ENCODE measurements at regions not wholly inside any gene's neighbourhood (a gene's known extent, or its start where the extent isn't known, plus 50 kb on each side); places are given as distances from the start of the nearest gene placed in this dataset.

DNA sequence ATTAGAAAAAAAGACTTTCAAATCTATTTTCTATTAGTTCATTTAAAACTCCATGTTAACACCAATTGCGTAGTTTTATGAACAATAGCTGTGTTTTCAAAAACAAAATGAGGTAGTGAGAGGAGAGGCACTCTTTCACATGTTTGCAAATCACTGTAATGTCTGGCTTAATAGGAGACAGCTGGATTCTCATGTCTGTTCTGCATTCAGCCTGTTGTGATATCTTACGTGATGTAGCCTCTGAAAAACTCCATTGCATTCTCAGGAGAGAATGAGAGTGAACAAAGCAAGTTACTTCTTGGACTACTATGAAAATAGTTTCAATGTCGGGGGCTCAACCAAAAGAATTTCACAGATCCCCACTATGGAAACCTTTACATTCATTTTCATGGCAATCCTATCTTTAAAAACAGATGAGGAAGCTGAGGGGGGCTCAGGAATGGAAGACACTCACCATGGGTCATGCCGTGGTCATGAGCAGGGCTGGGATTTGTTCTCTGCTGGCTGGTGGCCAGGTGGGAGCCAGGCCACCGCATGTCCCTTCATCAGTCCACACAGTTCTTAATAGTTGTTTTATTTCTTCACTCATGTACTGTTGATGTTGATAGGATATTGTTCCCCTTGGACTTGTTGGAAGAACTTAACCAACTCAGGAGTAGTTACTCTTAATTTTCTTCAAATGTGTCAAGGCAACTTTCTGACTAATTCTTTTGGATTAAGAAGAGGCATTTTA, 346.2 kb upstream of the FAR2 start:
- no peaks in the 10 kb centered on the region for H3K27me3 Mint-ChIP-seq (ENCODE audit: insufficient read depth, low read depth)
- Histone ChIP-seq H3K4me1 (no peaks in the 10 kb centered on the region), H3F3A (ENCODE audit: low read depth) (no peaks in the 10 kb centered on the region), H3K4me2 (no peak overlapping the region), H3K36me3 (no peaks in the 10 kb centered on the region), H3K4me3 (no peak overlapping the region), H3K27ac (no peak overlapping the region), H4K20me1 (ENCODE audit: low read depth) (no peaks in the 10 kb centered on the region), H3K9ac (no peak overlapping the region), H3K79me2 (ENCODE audit: low read depth) (no peaks in the 10 kb centered on the region), H3K9me3 (ENCODE audit: low read depth) (no peaks in the 10 kb centered on the region), H2AFZ (replicated peaks) (no peak overlapping the region), H3K27me3 (no peaks in the 10 kb centered on the region)
- no peaks in the 10 kb centered on the region for H3K36me3 Mint-ChIP-seq
- H3K4me1 Mint-ChIP-seq: no peaks in the 10 kb centered on the region
- no peak overlapping the region for H3K27ac Mint-ChIP-seq
- no peaks in the 10 kb centered on the region for H3K9me3 Mint-ChIP-seq
- no peak for DNase-seq (ENCODE audit: low spot score)
- no peak for TF ChIP-seq EZH2 (IDR thresholded peaks at IDR 0.05)
- TF ChIP-seq EZH2phosphoT487 (IDR thresholded peaks at IDR 0.05): no peak
- no peak for TF ChIP-seq CTCF (IDR thresholded peaks at IDR 0.05)
- no peak overlapping the region for H3K4me3 Mint-ChIP-seq

DNA sequence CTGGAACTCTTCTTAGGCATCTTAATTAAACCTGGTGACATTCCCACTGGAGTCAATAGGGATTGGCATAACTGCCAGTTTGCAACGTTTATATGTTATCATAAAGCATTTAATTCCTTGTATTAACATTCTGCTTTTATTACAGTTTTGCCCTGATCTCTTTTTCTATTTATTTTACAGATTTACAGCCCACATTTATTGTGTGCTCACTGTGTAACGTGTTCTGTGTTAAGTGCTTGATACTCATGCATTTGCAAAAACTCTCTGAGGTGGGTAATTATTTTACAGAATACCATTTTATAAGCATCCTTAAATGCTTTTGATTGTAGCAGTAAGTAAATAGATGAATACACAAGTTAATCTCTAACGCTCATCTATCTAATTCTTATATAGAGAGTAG, 341.5 kb upstream of the FAR2 start:
- no peaks in the 10 kb centered on the region for H3K27me3 ChIP-seq
- H3K9ac ChIP-seq: no peak overlapping the region
- no peaks in the 10 kb centered on the region for H4K20me1 ChIP-seq (ENCODE audit: low read depth)
- no peak overlapping the region for H3K27ac Mint-ChIP-seq
- H3F3A ChIP-seq (ENCODE audit: low read depth): no peaks in the 10 kb centered on the region
- H3K36me3 Mint-ChIP-seq: no peaks in the 10 kb centered on the region
- H3K36me3 ChIP-seq: no peaks in the 10 kb centered on the region
- H3K27me3 Mint-ChIP-seq (ENCODE audit: insufficient read depth, low read depth): no peaks in the 10 kb centered on the region
- H3K4me1 ChIP-seq: no peaks in the 10 kb centered on the region
- DNase-seq (ENCODE audit: low spot score): no peak
- TF ChIP-seq EZH2 (IDR thresholded peaks at IDR 0.05) (no peak), CTCF (IDR thresholded peaks at IDR 0.05) (no peak), EZH2phosphoT487 (IDR thresholded peaks at IDR 0.05) (no peak)
- no peak overlapping the region for H2AFZ ChIP-seq (replicated peaks)
- H3K9me3 Mint-ChIP-seq: peaks cover 5% of the 10 kb centered on the region
- H3K4me3 Mint-ChIP-seq: no peak overlapping the region
- H3K27ac ChIP-seq: no peak overlapping the region
- no peaks in the 10 kb centered on the region for H3K79me2 ChIP-seq (ENCODE audit: low read depth)
- no peak overlapping the region for H3K4me3 ChIP-seq
- H3K9me3 ChIP-seq (ENCODE audit: low read depth): peaks cover 8% of the 10 kb centered on the region
- H3K4me2 ChIP-seq: no peak overlapping the region
- no peaks in the 10 kb centered on the region for H3K4me1 Mint-ChIP-seq

GRCh38 chr12:28811457-28811856, 337.6 kb upstream of the FAR2 start:
- Mint-ChIP-seq H3K27me3 (ENCODE audit: insufficient read depth, low read depth) (peaks cover 2% of the 10 kb centered on the region), H3K4me3 (no peak overlapping the region)

More at GRCh38 chr12:28811457-28811856, 337.6 kb upstream of the FAR2 start:
- H3K4me1 Mint-ChIP-seq: no peaks in the 10 kb centered on the region
- H3K27ac Mint-ChIP-seq: no peak overlapping the region
- Histone ChIP-seq H3K27ac (no peak overlapping the region), H3K9me3 (ENCODE audit: low read depth) (peaks cover 8% of the 10 kb centered on the region), H3K4me3 (no peak overlapping the region), H3K27me3 (no peaks in the 10 kb centered on the region), H3K4me1 (no peaks in the 10 kb centered on the region), H2AFZ (replicated peaks) (no peak overlapping the region), H3K4me2 (no peak overlapping the region), H4K20me1 (ENCODE audit: low read depth) (no peaks in the 10 kb centered on the region), H3F3A (ENCODE audit: low read depth) (no peaks in the 10 kb centered on the region), H3K9ac (no peak overlapping the region), H3K36me3 (no peaks in the 10 kb centered on the region), H3K79me2 (ENCODE audit: low read depth) (no peaks in the 10 kb centered on the region)
- DNase-seq (ENCODE audit: low spot score): no peak
- peaks cover 5% of the 10 kb centered on the region for H3K9me3 Mint-ChIP-seq
- TF ChIP-seq CTCF (IDR thresholded peaks at IDR 0.05): no peak
- no peak for TF ChIP-seq EZH2 (IDR thresholded peaks at IDR 0.05)
- no peak for TF ChIP-seq EZH2phosphoT487 (IDR thresholded peaks at IDR 0.05)
- no peaks in the 10 kb centered on the region for H3K36me3 Mint-ChIP-seq
